H7 (cell line): ENCODE measurements at regions not wholly inside any gene's neighbourhood (a gene's known extent, or its start where the extent isn't known, plus 50 kb on each side); places are given as distances from the start of the nearest gene placed in this dataset.
"Not testable (repeated sequence)": the region's sequence is repeated elsewhere in the genome, so short reads cannot be mapped to it uniquely, and the experiment has no call there.

Source experiments
- DNase-seq: peaks from one replicate; pipeline ENCODE4 v3.0.0; 2012
- H3K27me3 ChIP-seq: 2 replicates; pipeline ENCODE4 v1.6.0; 2011; ENCODE audit warnings: mild to moderate bottlenecking, low read length; ENCODE audit not compliant: control insufficient read depth, insufficient read depth
- H3K36me3 ChIP-seq: replicated peaks from 2 replicates; pipeline ENCODE4 v1.5.1; 2011; ENCODE audit warnings: low read length; ENCODE audit not compliant: control insufficient read depth, insufficient read depth
- H3K4me3 ChIP-seq: 2 replicates; pipeline ENCODE4 v1.5.1; 2011; ENCODE audit warnings: low read depth, mild to moderate bottlenecking, control low read depth, low read length, moderate library complexity; ENCODE audit not compliant: insufficient read depth

DNA sequence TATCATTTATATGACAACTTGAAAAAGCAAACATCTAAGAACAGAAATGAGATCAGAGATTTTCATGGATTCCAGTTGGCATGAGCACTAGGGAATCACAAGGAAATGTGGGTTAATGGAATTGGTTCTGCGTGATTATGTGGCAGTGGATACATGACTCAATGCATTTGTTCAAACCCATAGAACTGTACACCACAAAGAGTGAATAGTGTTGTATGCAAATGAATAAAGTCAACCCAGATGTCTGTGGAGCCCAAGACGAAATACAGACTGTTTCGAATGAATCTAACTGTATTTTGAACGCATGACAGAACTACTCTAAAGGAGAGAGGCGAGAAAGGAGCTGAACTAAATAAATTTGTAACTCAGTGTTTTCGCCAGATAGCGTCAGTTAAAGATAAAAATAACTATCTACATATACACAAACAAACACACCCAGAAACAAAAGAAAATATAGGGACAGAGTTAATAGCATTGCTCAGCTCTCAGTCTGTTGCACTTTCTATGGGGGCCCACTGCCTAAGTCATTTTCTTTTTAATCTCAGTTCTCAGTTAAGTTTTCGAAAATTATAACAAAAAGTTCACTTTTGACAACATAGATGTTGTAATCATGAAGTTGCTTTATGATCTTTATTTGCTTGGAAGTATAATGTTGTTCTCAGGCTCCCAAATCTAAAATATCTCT lies 636.7 kb upstream of the SEMA3D start:
- DNase-seq: no peak
- H3K4me3 ChIP-seq: no peak overlapping the region
- no peaks in the 10 kb centered on the region for H3K36me3 ChIP-seq
- no peaks in the 10 kb centered on the region for H3K27me3 ChIP-seq

DNA sequence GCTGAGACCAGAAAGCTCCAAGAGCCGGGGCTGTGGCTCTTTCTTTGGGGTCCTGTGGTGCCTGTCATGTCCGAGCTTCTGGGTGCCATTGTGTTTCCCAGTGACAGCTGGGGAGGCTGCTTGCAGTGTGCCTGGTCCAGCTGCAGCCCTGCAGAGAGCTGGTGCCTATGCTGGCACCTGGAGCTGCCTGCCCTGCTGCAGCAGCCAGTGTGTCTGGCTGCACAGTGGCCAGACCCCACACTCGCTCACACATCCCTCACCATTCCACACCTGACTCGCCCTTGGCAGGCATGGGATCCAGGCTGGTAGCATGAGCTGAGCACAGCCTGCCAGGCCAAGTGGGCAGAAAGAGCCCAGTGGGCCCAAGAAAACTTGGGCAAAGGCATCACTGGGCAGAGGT lies 635.1 kb upstream of the SEMA3D start:
- Histone ChIP-seq H3K36me3 (no peaks in the 10 kb centered on the region), H3K4me3 (no peak overlapping the region), H3K27me3 (no peaks in the 10 kb centered on the region)
- DNase-seq: no peak

DNA sequence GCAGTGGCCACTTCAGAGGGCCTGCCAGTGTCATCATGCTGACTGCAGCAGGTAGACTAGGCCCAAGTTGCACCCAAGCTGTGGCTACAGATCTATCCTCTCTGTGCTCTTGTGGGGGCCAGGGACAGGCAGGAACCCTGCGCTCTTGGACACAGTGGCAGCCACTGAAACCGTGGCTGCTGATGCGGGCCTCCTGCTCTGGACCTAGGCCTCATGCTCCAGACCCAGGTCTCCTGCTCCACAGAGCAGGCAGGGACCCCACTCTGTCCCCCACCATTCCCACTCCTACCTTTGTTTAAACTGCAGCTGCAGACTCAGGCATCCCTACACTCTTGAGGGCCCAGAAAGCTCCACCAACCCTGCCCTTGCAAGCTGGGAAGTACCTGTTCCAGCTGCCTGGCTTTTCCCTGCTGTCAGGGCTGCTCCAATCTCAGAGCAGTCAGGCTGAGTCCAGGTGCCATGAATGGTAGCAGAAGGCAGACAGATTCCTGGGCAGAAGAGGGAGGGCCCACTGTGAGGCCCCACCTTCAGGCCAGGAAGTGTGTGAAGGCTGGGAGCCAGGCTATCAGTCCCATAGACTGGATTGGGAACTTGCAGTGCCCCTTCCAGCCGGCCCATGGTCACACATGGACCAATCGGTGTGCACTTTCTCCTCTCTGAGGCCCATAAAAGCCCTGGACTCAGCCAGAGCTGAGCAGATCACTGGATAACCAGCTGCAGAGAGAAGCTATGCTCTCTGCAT lies 634.0 kb upstream of the SEMA3D start:
- no peak overlapping the region for H3K4me3 ChIP-seq
- H3K27me3 ChIP-seq: no peaks in the 10 kb centered on the region
- DNase-seq: no peak
- no peaks in the 10 kb centered on the region for H3K36me3 ChIP-seq

DNA sequence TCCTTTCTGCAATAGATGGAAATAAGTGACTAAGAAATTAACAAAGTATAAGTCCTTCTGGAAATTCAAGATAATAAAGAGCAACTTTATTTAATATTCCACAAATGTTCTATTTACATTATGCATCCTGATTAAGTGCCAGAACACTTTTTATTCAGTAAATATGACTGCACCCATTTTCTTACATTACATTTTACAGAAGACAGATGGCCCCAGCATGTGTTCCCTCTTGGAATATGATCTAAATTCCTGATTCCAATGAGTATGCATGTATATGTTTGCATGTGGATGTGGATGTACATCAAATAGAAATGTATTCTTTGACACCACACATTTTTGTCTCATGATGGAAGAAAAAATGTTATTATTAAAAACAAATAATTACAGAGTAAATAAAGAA lies 628.7 kb upstream of the SEMA3D start:
- Histone ChIP-seq H3K36me3 (no peaks in the 10 kb centered on the region), H3K4me3 (no peak overlapping the region), H3K27me3 (no peaks in the 10 kb centered on the region)
- no peak for DNase-seq

DNA sequence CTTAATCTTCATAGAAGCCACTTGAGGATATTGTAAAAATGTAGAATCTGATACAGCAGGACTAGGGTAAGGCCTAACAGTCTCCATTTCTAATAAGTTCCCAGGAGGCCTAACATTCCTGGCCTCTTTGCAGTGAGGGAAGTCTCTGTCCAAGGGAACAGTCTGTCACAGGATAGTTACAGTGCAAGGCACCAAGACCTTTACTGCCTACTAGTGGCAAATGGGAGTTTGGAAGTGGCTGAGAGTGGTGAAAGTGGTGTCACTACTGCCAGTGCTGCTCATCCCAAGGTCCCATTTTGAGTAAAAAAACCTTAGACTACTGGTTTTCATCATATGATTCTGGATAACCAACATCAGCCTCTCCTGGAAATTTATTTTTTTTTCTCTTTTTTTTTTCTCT lies 619.5 kb upstream of the SEMA3D start:
- no peaks in the 10 kb centered on the region for H3K36me3 ChIP-seq
- H3K4me3 ChIP-seq: no peak overlapping the region
- DNase-seq: peak; percentile 6
- no peaks in the 10 kb centered on the region for H3K27me3 ChIP-seq

DNA sequence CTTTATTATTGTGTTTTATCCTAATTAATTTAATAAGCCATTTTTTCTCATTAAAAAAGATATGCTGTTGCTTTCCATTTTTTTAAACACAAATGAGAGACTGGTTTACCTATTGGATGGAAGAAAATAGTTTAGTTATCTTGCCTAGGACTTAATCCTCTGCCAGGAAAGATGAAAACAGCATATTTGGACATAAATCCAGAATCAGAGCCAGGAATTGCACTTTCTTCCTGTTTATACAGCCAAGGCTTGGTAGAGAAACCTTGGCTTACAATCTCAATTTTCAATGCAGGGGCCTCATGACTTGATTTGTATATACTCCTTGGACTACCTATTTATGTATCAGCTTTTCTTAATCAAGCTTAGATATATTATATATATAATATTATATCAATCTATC lies 618.8 kb upstream of the SEMA3D start:
- Histone ChIP-seq H3K27me3 (no peaks in the 10 kb centered on the region), H3K36me3 (no peaks in the 10 kb centered on the region), H3K4me3 (no peak overlapping the region)
- no peak for DNase-seq

DNA sequence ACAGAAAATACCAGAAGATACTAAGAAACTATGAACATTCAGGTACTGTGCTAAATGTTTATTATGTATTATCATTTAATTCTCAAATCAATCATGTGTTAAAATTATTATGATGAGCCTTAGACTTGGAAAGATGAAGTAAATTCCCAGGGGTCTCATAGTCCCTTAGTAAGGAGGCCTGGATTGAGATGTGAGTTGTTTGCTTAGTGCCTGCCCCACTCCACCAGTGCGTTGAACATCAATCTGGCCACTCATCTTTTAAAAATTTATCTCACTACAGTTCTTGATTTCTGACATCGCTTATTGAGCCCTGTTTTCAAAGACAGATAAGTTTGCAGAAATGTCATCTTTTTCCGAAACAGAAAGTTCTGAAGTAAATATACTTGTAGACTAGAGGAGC lies 618.4 kb upstream of the SEMA3D start:
- Histone ChIP-seq H3K27me3 (no peaks in the 10 kb centered on the region), H3K4me3 (no peak overlapping the region), H3K36me3 (no peaks in the 10 kb centered on the region)
- no peak for DNase-seq

DNA sequence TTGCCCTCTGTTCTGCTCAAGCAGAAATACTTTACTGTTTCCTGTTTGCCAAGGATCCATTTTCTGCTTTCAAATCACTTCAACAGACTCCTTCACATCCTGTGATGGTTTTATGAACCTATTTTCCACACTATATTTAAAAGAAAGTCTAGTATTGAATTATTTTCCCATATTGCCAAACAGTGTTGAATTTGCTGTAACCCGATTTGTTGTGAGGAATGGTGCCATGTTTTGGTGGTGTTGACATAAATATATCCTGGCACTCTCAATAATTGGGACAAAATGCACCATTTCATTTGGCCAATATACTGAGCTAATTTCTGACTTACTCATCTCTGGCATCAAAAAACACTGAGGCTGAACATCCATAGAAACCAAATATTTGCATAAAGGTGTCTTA lies 615.4 kb upstream of the SEMA3D start:
- no peak overlapping the region for H3K4me3 ChIP-seq
- DNase-seq: no peak
- H3K27me3 ChIP-seq: no peaks in the 10 kb centered on the region
- H3K36me3 ChIP-seq: no peaks in the 10 kb centered on the region

DNA sequence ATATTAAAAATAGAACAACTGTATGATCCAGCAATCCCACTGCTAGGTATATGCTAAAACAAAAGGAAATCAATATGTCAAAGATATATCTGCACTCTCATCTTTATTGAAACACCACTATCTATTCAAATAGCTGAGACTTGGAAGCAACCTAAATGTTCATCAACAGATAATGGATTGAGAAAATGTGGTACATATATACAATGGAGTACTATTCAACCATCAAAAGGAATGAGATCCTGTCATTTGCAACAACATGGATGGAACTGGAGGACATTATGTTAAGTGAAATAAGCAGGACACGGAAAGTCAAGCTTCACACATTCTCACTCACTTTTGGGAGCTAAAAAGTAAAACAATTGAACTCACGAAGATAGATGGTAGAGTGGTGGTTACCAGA lies 610.1 kb upstream of the SEMA3D start:
- DNase-seq: no peak
- no peaks in the 10 kb centered on the region for H3K36me3 ChIP-seq
- H3K27me3 ChIP-seq: no peaks in the 10 kb centered on the region
- no peak overlapping the region for H3K4me3 ChIP-seq

DNA sequence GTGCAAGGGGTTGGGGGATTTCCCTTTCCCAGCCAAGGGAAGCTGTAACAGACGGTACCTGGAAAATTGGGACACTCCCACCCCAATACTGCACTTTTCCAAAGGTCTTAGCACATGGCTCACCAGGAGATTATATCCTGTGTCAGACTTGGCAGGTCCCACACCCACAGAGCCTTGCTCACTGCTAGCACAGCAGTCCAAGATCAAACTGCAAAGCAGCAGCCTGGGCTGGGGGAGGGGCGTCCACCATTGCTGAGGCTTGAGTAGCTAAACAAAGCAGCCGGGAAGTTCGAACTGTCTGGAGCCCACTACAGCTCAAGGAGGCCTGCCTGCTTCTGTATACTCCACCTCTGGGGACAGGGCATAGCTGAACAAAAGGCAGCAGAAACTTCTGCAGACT lies 604.2 kb upstream of the SEMA3D start:
- DNase-seq, H3K27me3 ChIP-seq, H3K4me3 ChIP-seq, H3K36me3 ChIP-seq: not testable (repeated sequence)

DNA sequence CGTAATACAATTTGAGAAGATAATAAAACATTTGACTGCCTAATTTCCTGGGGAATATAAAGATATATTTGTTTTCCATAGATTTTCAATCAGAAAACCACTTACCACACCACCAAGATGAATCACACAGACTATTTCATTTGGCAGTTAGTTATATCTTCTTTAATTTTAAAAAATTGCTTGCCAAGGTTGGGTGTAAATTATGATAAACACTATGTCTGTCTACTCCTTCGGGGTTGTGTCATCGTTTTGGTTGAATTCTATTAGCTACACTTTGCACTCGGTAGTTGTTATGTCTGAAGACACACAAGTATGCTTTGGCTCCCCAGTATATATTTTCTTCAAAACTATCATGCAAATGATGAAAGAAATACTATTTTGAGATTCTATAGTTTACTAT lies 594.8 kb upstream of the SEMA3D start:
- DNase-seq: no peak
- H3K27me3 ChIP-seq: no peaks in the 10 kb centered on the region

DNA sequence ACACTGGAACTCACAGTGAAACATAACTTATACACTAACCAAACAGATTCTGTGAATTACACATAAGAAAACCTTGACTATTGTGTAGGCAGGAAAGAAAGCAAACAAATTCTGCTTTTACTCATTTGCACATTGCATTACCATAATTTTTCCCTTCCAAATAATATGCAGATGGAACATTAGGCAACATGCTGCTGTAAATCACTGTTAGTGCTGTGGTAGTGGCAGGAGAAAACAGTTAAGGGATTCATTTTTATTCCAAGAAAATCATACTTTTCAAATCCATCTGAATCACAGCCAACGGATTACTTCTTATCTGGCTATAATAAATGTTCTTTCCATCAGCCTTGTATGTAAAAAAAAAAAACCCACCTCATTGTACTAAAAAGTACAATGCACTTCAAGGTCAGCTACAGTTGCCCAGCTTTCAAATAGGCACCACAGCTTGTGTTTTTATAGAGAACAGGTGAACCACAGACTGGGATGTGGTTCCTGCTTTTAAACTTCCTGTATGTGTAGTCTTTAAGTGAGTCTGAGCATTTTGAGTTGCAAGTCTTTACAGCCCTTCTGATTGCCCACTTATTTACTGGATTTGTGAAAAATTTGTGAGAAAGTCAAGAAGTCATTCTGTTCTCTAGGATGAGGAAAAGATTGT lies 590.0 kb upstream of the SEMA3D start:
- no peak overlapping the region for H3K4me3 ChIP-seq
- no peak for DNase-seq
- H3K27me3 ChIP-seq: peaks cover 2% of the 10 kb centered on the region; the same call in 1 of the 2 replicates
- H3K36me3 ChIP-seq: no peaks in the 10 kb centered on the region

More for the DNA sequence above, 594.8 kb upstream of the SEMA3D start:
- Histone ChIP-seq H3K4me3 (no peak overlapping the region), H3K36me3 (no peaks in the 10 kb centered on the region)

DNA sequence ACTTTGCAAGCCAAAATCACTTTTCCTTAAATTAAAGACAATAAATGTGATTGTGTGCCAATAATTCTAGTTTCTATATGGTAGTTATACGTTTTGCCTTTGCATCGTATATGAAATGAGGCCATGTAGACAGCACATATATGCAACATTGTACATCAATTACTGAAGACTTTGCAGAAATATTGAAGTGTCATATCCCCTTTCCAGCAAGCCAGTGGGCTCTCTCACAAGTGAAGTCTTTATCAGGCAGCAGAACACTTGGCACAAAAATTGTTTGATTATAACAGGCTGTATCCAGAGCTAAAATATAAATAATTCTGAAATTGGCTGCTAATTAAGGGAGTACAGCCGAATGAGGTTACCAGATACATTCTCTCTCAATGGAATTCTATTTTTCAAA lies 588.6 kb upstream of the SEMA3D start:
- Histone ChIP-seq H3K4me3 (no peak overlapping the region), H3K36me3 (no peaks in the 10 kb centered on the region), H3K27me3 (peaks cover 2% of the 10 kb centered on the region; the same call in 1 of the 2 replicates)
- no peak for DNase-seq

DNA sequence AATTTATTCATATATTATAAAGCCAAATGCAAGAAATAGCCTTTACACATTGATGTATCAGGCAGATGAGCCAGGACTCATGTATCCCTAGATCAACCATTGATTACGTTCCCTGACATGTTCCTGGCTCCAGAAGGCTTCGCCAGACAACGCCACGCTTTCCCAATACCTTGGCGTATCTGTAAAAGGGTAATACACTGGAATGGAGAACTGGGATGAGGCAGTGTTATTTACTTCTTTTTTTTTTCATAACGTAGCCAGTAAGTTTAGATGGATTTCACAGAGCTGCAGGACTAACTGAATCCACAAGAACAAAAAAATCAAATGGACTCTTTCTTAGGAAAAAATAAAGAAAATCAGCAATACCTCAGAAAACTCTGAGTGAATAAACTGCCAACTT lies 588.1 kb upstream of the SEMA3D start:
- no peak overlapping the region for H3K4me3 ChIP-seq

DNA sequence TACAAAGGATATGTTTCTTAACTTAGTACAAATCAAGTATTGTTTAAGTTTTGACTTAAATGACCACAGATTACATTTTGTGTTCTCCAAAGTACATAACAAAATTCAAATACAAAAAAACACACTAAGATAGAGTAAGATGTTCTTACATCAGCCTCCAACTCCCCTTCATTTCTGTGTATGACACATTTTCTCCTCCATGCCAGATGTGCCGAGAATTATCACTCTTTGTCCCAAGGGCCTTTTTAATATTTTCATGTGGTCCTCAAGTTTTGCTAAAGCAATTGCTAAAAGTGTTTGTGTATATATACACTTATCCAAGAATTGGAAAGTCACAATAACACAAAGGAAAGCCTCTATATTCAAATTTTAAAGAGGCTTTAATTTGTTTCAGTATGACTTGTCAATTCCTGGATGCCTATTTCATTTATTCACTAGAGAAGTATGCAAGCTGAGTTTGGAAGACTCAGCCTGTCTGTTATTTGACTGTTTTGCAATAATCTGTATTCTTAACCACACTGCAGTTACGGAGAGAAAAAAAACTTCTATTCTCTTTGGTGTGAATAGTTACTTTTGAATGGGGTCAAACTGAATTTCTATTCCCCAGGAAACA lies 586.4 kb upstream of the SEMA3D start:
- no peak for DNase-seq
- no peak overlapping the region for H3K4me3 ChIP-seq
- H3K27me3 ChIP-seq: peaks cover 7% of the 10 kb centered on the region
- no peaks in the 10 kb centered on the region for H3K36me3 ChIP-seq

More for the DNA sequence above, 588.1 kb upstream of the SEMA3D start:
- no peak for DNase-seq
- H3K27me3 ChIP-seq: peaks cover 2% of the 10 kb centered on the region; the same call in 1 of the 2 replicates
- H3K36me3 ChIP-seq: no peaks in the 10 kb centered on the region
